GM12891 (cell line): ENCODE measurements at regions not wholly inside any gene's neighbourhood (a gene's known extent, or its start where the extent isn't known, plus 50 kb on each side); places are given as distances from the start of the nearest gene placed in this dataset.

ENCODE experiments used
- PAX5 ChIP-seq: IDR thresholded peaks from 2 replicates; pipeline ENCODE4 v1.6.1; 2011; ENCODE audit warnings: low read length, moderate library complexity, mild to moderate bottlenecking; ENCODE audit not compliant: insufficient read depth, severe bottlenecking
- POLR2A ChIP-seq: IDR thresholded peaks from 2 replicates; pipeline ENCODE4 v1.6.1; 2011; ENCODE audit warnings: low read depth, low read length, control low read depth
- POLR2AphosphoS5 ChIP-seq: IDR thresholded peaks from 2 replicates; pipeline ENCODE4 v1.6.1; 2011; ENCODE audit warnings: low read depth, low read length, control low read depth
- POU2F2 ChIP-seq: IDR thresholded peaks from 2 replicates; pipeline ENCODE4 v1.6.1; 2011; ENCODE audit warnings: low read depth, mild to moderate bottlenecking, control low read depth, low read length, moderate library complexity
- SPI1 ChIP-seq: IDR thresholded peaks from 2 replicates; pipeline ENCODE4 v1.6.1; 2011; ENCODE audit warnings: low read depth, low read length, control low read depth
- TAF1 ChIP-seq: IDR thresholded peaks from 2 replicates; pipeline ENCODE4 v1.6.1; 2011; ENCODE audit warnings: low read depth, low read length, control low read depth

DNA sequence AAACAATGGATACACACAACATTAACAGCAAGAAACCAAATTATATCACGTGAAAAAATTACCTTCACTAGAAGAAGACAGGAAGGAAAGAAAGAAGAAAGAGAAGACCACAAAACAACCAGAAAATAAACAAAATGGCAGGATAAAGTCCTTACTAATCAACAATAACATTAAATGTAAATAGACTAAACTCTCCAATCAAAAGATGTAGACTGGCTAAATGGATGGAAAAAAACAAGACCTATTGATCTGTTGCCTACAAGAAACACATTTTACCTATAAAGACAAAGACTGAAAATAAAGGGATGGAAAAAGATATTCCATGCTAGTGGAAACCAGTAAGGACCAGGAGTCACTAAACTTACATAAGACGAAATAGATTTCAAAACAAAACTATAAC, 167.0 kb upstream of the ZC3H15 start:
- TF ChIP-seq POLR2AphosphoS5 (no peak), POLR2A (no peak), TAF1 (no peak), SPI1 (no peak), PAX5 (no peak), POU2F2 (no peak)
